Naive thymus-derived CD8-positive, alpha-beta T cell (primary cell): ENCODE measurements at regions not wholly inside any gene's neighbourhood (a gene's known extent, or its start where the extent isn't known, plus 50 kb on each side); places are given as distances from the start of the nearest gene placed in this dataset.
A peak's percentile ranks its signal among the peaks of the same experiment; 100 is the strongest.

Experiments
- ATAC-seq, 2 donors: fragments of 150-1000 bp; cut with Tn5 transposase in 1 of 2; sonication (Bioruptor Pico), chemical (Tn5 transposase) in 1 of 2; 1 replicate in 1 of 2; 2 replicates in 1 of 2; pipeline ENCODE4 v1.10.0; 2021; ENCODE audit warnings: mild to moderate bottlenecking in 2 of 2, moderate library complexity in 2 of 2
- POLR2A ChIA-PET: fragments of 350-600 bp; sonication (Branson Sonifier 250); formaldehyde crosslinking; loops from one replicate; lab custom pipeline; 2021; ENCODE audit warnings: antibody characterized with exemption; lab: Charles Lee
- DNase-seq, 10 donors: peaks; one replicate each; pipeline versions ENCODE4 v3.0.0 to v3.0.0-alpha.2; 2020 to 2022
- H3K27ac Mint-ChIP-seq, 10 donors: one replicate each; pipeline ENCODE4 v1.8.0; 2020 to 2022; ENCODE audit warnings: mild to moderate bottlenecking in 10 of 10, mixed read lengths in 10 of 10, moderate library complexity in 4 of 10, inconsistent platforms in 1 of 10
- H3K27me3 Mint-ChIP-seq, 5 donors: one replicate each; pipeline ENCODE4 v1.8.0; 2021 to 2022; ENCODE audit warnings: mixed read lengths in 5 of 5
- H3K36me3 Mint-ChIP-seq, 3 donors: one replicate each; pipeline ENCODE4 v1.8.0; 2020 to 2022; ENCODE audit warnings: mixed read lengths in 3 of 3, mild to moderate bottlenecking in 2 of 3, inconsistent platforms in 1 of 3
- H3K4me1 Mint-ChIP-seq, 4 donors: one replicate each; pipeline ENCODE4 v1.8.0; 2021 to 2022; ENCODE audit warnings: mixed read lengths in 4 of 4
- H3K4me3 Mint-ChIP-seq, 10 donors: one replicate each; pipeline ENCODE4 v1.8.0; 2020 to 2022; ENCODE audit warnings: mild to moderate bottlenecking in 10 of 10, mixed read lengths in 10 of 10, moderate library complexity in 6 of 10, inconsistent platforms in 1 of 10
- H3K9me3 Mint-ChIP-seq, 9 donors: one replicate each; pipeline ENCODE4 v1.8.0; 2020 to 2022; ENCODE audit warnings: mixed read lengths in 9 of 9, mild to moderate bottlenecking in 3 of 9, inconsistent platforms in 1 of 9, moderate library complexity in 1 of 9

DNA sequence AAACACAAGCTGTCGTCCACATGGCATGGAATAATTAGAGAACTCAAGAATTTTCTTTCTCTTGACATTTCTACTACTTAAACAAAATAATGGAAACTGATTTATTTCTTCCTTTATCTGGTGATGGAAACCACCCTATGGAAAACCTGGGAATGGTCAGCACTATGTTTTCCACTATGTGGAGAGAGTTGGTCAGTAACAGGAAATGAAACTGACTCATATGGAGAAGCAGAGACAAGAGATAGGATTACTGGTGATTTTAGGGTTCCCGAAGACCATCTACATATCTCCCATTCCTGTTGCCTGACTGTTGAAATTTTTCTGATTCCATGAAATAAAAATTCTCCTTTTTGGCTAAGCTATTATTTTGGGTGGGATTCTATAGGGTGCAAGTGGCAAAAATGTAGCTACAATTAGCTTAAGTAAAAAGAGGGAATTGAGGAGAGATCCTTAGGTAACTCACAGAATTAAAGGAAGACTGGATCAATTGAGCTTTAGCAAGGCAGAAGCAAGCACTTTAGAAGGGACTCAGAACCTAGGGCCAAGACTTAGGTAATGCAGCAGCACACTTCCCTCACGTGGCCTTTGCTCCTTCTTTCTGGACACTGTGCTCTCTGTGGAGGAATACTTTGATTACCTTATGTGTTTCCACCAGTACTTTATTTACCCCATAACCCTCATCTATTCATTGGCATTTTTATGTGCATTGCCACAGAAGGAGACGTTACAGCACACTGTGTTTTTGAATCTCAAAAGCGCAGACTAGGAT, 89.6 kb downstream of the LEPR start:
- POLR2A ChIA-PET = no interaction called here
- H3K27ac Mint-ChIP-seq = no peak overlapping the region
- no peak overlapping the region for H3K4me3 Mint-ChIP-seq
- DNase-seq = no peak
- H3K9me3 Mint-ChIP-seq = no peaks in the 10 kb centered on the region
- ATAC-seq = no peak
- H3K36me3 Mint-ChIP-seq = peaks cover 0 to 5% (median 2%) of the 10 kb centered on the region in 3 donors
- peaks cover 0 to 3% (median 0%) of the 10 kb centered on the region in 5 donors for H3K27me3 Mint-ChIP-seq
- no peaks in the 10 kb centered on the region for H3K4me1 Mint-ChIP-seq

DNA sequence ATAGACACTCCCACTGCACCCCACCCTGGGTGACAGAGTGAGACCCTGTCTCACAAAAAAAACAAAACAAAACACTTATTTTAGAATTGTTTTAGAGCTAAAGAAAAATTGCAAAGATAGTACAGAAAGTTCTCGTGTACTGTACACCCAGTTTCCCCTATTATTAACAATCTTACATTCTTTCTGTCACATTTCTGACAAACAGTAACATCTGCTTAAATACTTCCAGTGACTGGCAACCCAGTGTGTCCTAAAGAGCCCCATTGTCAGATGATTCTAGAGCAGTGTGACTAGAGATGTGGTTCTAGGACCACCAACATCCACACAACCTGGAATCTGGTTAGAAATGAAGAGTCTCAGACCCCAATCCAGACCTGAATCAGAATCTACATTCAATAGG, 90.5 kb downstream of the LEPR start:
- Mint-ChIP-seq H3K36me3 (peaks cover 0 to 5% (median 2%) of the 10 kb centered on the region in 3 donors), H3K4me3 (no peak overlapping the region), H3K27me3 (peaks cover 0 to 3% (median 0%) of the 10 kb centered on the region in 5 donors), H3K27ac (no peak overlapping the region), H3K4me1 (no peaks in the 10 kb centered on the region), H3K9me3 (no peaks in the 10 kb centered on the region)
- no peak for DNase-seq
- ATAC-seq = no peak
- POLR2A ChIA-PET = no interaction called here

DNA sequence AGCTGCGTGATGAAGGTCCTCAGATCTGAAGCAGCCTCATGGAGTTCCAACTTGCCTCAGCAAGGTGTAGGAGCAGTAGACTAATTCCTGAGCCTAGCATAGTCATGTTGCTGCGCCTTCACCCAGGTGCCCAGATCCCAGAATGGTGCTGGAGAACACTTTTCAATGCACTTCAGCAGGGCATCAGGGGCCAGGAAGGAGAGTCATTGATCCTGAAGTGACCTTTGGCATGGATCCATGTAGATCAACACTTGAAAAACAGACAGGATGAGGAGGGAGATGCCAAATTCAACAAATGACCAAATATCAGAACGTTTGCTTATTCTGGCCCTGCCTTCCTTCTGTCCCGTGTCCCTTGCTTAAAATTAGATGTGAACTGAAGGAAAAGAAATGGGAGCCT, 91.9 kb downstream of the LEPR start:
- POLR2A ChIA-PET = no interaction called here
- H3K4me1 Mint-ChIP-seq = no peaks in the 10 kb centered on the region
- DNase-seq (no peak), ATAC-seq (no peak)
- H3K9me3 Mint-ChIP-seq = no peaks in the 10 kb centered on the region
- peaks cover 0 to 3% (median 0%) of the 10 kb centered on the region in 5 donors for H3K27me3 Mint-ChIP-seq
- H3K36me3 Mint-ChIP-seq = peaks cover 0 to 5% (median 2%) of the 10 kb centered on the region in 3 donors
- H3K4me3 Mint-ChIP-seq = no peak overlapping the region
- H3K27ac Mint-ChIP-seq = no peak overlapping the region

DNA sequence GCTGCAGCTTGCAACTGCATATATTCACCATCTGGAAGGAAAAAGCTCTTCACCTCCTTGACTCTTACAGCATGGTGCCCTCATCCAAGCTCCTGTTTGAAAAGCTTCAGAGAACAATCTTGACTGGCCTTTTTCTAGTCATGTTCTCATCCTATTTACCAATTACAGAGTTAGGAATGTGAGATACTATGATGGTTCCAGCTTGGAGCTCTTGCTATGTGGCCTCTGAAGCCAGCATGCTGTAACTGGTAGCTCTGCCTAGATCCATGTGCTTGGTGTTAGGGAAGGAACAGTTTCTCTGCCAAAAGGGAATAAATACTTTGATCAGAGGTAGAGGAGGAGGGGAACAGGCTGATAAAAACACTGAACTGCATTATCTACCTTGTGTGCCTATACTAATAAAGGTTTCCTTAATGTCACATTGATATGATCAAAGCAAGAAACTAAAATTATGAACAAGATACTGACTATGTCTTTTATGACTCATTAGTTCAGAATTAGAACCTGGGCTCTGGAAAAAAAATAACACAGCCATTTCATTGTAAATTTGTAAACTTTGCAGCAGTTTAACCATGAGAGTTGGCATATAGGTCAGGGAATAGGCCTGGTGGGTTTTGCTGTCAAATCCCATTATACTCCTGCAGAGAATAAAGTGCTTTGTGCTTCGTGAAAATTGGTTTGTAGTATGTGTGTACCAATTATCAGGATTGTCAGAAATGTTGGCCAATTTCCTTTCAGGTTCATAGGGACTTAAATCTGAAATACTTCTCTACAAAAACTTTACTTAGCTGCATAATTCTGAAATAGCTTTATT, 92.7 kb downstream of the LEPR start:
- no peak overlapping the region for H3K4me3 Mint-ChIP-seq
- DNase-seq (no peak), ATAC-seq (no peak)
- H3K27me3 Mint-ChIP-seq = peaks cover 0 to under 1% (median 0%) of the 10 kb centered on the region in 5 donors
- POLR2A ChIA-PET = no interaction called here
- no peak overlapping the region for H3K27ac Mint-ChIP-seq
- H3K9me3 Mint-ChIP-seq = no peaks in the 10 kb centered on the region
- peaks cover 0 to 5% (median 2%) of the 10 kb centered on the region in 3 donors for H3K36me3 Mint-ChIP-seq
- no peaks in the 10 kb centered on the region for H3K4me1 Mint-ChIP-seq

DNA sequence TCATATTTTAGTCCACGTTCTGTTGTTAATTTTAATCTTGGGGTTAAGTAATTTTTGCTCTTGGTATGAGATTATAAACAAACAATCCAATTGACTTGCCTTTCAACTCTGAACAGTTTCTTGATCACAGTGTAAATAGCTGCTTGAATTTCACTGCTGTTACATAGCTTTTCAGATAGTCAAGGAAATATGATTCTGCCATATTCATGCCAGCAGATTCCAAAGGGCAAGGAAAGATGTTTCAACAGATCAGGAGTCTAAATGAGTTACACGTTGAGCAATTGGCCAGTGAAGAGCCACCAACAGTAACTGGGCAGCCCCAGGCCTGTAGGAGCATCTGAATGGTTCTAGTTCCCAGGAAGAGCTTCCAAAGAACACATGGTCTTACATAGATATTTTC, 93.6 kb downstream of the LEPR start:
- peaks cover 0 to 5% (median 2%) of the 10 kb centered on the region in 3 donors for H3K36me3 Mint-ChIP-seq
- ATAC-seq = no peak
- H3K9me3 Mint-ChIP-seq = peaks cover 0 to 3% (median 0%) of the 10 kb centered on the region in 9 donors
- no peaks in the 10 kb centered on the region for H3K4me1 Mint-ChIP-seq
- no peak for DNase-seq
- no peaks in the 10 kb centered on the region for H3K27me3 Mint-ChIP-seq
- H3K27ac Mint-ChIP-seq = no peak overlapping the region
- POLR2A ChIA-PET = no interaction called here
- no peak overlapping the region for H3K4me3 Mint-ChIP-seq

DNA sequence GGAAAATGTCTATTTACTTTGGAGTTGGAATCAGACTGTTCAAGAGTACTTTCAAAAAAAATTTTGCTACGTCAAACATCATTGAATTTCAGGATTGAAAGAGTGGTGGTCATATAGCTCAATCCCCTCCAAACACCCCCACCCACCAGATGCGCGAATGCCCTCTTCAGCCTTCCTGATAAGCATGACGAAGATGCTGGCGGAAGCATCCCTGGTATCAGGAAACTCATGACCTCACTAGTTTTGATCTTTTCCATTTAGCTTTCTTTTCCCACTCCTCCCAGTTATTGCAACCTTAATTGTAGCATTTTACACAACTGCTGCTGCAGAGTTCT, 104.4 kb downstream of the LEPR start:
- Mint-ChIP-seq H3K9me3 (peaks cover 0 to 6% (median 2%) of the 10 kb centered on the region in 9 donors), H3K36me3 (peaks cover 10 to 27% (median 10%) of the 10 kb centered on the region in 3 donors), H3K27ac (no peak overlapping the region), H3K27me3 (peaks cover 15 to 45% (median 38%) of the 10 kb centered on the region in 5 donors), H3K4me3 (peak overlapping the region in 8 of 10 donors; percentile 9 to 75 (median 60)), H3K4me1 (peaks cover 4 to 7% (median 6%) of the 10 kb centered on the region in 4 donors)
- no peak for DNase-seq
- ATAC-seq = no peak
- POLR2A ChIA-PET = no interaction called here

DNA sequence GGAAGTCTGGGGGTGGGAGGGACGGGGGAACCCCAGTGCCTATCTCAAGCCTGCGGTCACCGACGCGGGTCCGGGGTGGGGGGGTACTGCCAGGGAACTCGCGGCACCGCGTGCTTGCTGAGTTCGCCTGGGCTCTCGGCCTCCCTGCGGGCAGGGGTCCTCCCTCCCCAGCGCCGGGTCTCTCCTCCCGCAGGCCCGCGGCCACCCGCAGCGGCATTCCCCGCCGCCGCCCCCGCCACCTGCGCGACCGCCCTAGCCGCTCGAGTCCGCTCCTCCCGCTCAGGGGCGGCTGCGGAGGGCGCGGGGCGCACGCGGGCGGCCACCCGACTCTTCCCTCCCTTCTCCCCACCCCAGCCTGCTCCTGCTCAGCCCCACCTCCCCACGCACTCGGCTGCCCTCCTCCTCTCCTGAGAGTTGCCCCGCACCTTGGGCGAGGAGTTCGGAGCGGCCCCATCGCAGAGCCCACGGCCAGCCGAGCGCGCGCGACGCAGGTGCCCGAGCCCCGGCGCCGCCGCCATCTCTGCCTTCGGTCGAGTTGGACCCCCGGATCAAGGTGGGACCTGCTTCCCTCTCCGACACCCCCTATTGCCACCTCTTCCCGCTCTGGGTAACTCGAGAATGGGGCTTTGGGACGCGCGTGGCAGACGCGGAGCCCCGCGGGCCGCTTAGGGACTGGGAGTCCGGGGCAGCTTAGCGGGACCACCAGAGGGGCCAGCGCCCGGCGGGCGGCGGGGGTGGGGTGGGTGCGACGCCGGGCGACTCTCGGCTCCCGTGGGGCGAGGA, 105.0 kb downstream of the LEPR start:
- POLR2A ChIA-PET = no interaction called here
- Mint-ChIP-seq H3K27ac (no peak overlapping the region), H3K36me3 (peaks cover 10 to 26% (median 14%) of the 10 kb centered on the region in 3 donors), H3K27me3 (peaks cover 18 to 48% (median 40%) of the 10 kb centered on the region in 5 donors), H3K4me3 (peak overlapping the region in 4 of 10 donors; percentile 18 to 75 (median 74)), H3K4me1 (peaks cover 4 to 7% (median 6%) of the 10 kb centered on the region in 4 donors), H3K9me3 (peaks cover 0 to 9% (median 2%) of the 10 kb centered on the region in 9 donors)
- ATAC-seq (no peak), DNase-seq (peak in 1 of 10 donors; percentile 4)

DNA sequence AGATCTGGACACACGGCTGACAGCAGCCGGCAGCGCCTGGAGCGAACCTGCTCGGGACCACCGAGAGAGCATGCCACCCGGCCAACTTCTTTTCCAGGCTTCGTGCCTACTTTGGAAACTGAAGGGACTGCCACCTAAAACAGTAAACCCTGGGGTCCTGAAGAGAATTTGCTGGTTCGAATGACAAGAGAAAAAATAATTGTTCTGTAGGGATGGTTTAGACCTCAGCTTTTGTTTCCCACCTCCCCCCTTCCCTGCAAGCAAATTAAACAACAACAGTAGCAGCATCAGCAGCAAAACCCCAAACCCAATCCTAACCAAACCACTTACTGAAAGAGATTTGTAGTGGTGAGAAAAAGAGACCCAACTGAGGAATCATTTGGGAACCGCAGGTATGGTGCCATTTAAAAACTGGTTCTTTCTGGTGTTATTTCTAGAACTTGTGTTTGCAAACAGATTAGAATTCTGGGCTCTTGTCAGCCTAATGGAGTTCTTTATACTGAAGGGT, 105.6 kb downstream of the LEPR start:
- ATAC-seq (no peak), DNase-seq (no peak)
- H3K27me3 Mint-ChIP-seq = peaks cover 24 to 51% (median 40%) of the 10 kb centered on the region in 5 donors
- peaks cover 4 to 7% (median 6%) of the 10 kb centered on the region in 4 donors for H3K4me1 Mint-ChIP-seq
- H3K27ac Mint-ChIP-seq = no peak overlapping the region
- peak overlapping the region in 5 of 10 donors; percentile 28 to 51 (median 48) for H3K4me3 Mint-ChIP-seq
- H3K9me3 Mint-ChIP-seq = peaks cover 0 to 12% (median 2%) of the 10 kb centered on the region in 9 donors
- POLR2A ChIA-PET = no interaction called here
- H3K36me3 Mint-ChIP-seq = peaks cover 10 to 20% (median 19%) of the 10 kb centered on the region in 3 donors

DNA sequence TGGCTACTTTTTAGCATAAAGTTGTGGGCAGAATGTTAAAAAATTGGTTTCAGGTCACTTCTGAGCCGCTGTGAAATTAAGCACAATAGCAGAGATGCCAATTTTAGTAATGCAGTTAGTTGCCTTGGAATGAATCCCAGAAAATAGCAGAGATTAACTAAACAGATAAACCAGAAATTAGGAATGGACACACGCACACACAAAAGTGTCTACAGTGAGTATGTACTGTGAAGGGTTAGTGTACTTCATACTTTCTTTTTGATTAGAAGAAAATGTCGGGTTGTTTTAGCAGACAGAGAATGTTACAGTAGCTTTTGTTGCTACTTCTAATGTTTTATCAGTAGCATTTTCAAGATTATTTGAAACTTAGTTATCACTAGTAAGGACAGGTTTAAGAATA, 106.7 kb downstream of the LEPR start:
- DNase-seq (no peak), ATAC-seq (no peak)
- Mint-ChIP-seq H3K27ac (no peak overlapping the region), H3K36me3 (peaks cover 10 to 28% (median 19%) of the 10 kb centered on the region in 3 donors), H3K9me3 (peaks cover 2 to 23% (median 8%) of the 10 kb centered on the region in 9 donors), H3K4me3 (no peak overlapping the region), H3K4me1 (peaks cover 4 to 7% (median 6%) of the 10 kb centered on the region in 4 donors), H3K27me3 (peaks cover 29 to 61% (median 43%) of the 10 kb centered on the region in 5 donors)
- POLR2A ChIA-PET = no interaction called here

DNA sequence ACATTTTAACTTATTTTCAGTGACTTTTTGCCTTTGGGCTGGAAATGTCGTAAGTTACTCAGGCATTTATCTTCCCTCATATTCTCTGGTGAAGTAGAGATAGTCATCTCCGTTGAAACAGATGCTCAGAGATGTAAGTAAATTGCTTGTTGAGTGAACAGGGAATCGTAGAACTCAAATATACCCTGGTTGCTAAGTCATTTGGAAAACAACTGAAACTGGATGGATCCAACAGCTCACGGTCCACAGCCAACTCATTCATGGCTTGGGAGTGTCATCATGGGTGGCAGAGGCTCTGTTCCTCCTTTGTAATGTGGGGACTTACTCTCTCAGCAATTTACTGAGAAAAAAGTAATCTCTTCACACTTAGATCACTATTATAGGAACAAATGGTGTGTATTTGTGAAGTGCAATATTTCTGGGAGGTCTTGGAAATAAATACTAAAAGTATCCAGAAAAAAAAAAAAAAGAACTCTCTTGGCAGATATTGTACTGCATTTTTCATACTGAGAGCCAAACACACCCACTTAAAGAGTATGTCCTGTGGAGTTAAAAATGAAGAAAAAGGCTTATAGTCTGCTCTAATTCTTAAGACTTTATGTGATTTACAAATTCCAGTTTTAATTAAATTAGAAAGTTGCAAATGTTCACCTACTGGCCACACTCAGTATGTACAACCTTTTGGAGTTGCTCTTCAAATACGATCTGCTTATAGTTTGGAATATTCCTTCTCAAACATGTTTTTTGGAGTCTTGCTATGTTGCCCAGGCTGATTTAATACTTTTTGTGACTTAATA, 107.4 kb downstream of the LEPR start:
- peaks cover 32 to 61% (median 43%) of the 10 kb centered on the region in 5 donors for H3K27me3 Mint-ChIP-seq
- ATAC-seq = no peak
- peaks cover 4 to 25% (median 9%) of the 10 kb centered on the region in 9 donors for H3K9me3 Mint-ChIP-seq
- peaks cover 10 to 32% (median 17%) of the 10 kb centered on the region in 3 donors for H3K36me3 Mint-ChIP-seq
- DNase-seq = no peak
- no peak overlapping the region for H3K4me3 Mint-ChIP-seq
- no peak overlapping the region for H3K27ac Mint-ChIP-seq
- POLR2A ChIA-PET = no interaction called here
- H3K4me1 Mint-ChIP-seq = peaks cover 4 to 7% (median 6%) of the 10 kb centered on the region in 4 donors

DNA sequence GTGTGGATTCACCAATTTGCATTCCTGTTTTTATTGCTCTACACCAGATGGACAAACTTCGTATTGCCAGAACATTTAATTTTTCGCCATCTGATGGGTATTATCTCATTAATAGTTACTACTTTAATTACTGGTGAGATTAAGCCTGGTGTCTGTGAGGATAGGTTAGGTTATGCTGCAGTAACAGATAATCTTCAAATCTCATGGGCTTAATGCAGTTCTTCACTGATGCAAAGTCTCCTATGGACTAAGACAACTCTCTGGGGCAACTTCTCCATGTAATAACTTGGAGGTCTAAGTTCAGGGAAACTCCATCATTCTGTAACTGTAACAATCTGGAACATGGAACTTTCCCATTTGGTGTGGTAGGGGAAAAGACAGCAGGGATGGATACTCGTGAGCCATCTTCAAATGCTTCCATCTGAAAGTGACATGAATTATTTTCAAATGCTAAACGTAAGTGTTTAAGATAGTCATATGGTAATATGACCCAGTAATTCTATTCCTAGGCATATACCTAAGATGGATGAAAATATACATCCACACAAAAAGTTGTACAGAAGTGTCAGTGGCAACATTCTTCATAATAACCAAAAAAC, 111.6 kb downstream of the LEPR start:
- Mint-ChIP-seq H3K4me1 (no peaks in the 10 kb centered on the region), H3K27ac (no peak overlapping the region), H3K36me3 (peaks cover 0 to 30% (median 4%) of the 10 kb centered on the region in 3 donors), H3K4me3 (no peak overlapping the region), H3K27me3 (peaks cover 15 to 33% (median 21%) of the 10 kb centered on the region in 5 donors), H3K9me3 (peaks cover 4 to 32% (median 12%) of the 10 kb centered on the region in 9 donors)
- no peak for ATAC-seq
- POLR2A ChIA-PET = no interaction called here
- no peak for DNase-seq
